ENCODE measurements at regions not wholly inside any gene's neighbourhood (a gene's known extent, or its start where the extent isn't known, plus 50 kb on each side); places are given as distances from the start of the nearest gene placed in this dataset.

DNA sequence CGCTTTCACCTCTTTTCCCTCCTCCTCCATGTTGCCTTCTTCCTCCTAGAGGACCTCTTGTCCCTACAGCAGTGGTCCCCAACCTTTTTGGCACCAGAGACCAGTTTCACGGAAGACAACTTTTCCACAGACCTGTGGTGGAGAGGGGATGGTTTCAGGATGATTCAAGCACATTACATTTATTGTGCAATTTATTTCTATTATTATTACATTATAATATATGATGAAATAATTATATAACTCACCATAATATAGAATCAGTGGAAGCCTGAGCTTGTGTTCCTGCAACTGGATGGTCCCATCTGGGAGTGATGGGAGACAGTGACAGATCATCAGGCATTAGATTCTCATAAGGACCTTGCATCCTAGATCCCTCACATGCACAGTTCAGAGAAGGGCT is 152.2 kb upstream of the NCKAP5 start:
- no peak for ATAC-seq
- POLR2A ChIA-PET = no interaction called here

More for the DNA sequence above, 152.2 kb upstream of the NCKAP5 start:
- Histone ChIP-seq H3K79me2 (ENCODE audit: insufficient read depth, low read length) (no peaks in the 10 kb centered on the region), H3K27me3 (ENCODE audit: insufficient read depth, low read length) (no peaks in the 10 kb centered on the region), H3K27ac (ENCODE audit: low read depth, low read length) (no peak overlapping the region), H3K9me3 (ENCODE audit: control insufficient read depth in 1 of 2, insufficient read depth in 1 of 2, low read depth in 1 of 2, low read length in 2 of 2) (no peaks in the 10 kb centered on the region), H3K4me3 (replicated peaks in 1 of 2; ENCODE audit: low read depth in 1 of 2, low read length in 2 of 2) (no peak overlapping the region), H3K4me1 (ENCODE audit: control insufficient read depth in 1 of 2, insufficient read depth in 2 of 2, low read length in 2 of 2) (no peaks in the 10 kb centered on the region), H2AFZ (ENCODE audit: low read depth, low read length, poor library complexity, severe bottlenecking) (no peak overlapping the region), H4K20me1 (ENCODE audit: insufficient read depth) (no peaks in the 10 kb centered on the region), H3K9ac (ENCODE audit: low read length) (no peak overlapping the region), H3K36me3 (ENCODE audit: control insufficient read depth in 1 of 2, insufficient read depth in 2 of 2, low read length in 2 of 2) (no peaks in the 10 kb centered on the region), H3K9me2 (ENCODE audit: insufficient read depth) (no peaks in the 10 kb centered on the region), H3K4me2 (ENCODE audit: low read length) (no peak overlapping the region)
- no peak for DNase-seq (ENCODE audit: low read depth, low spot score)
- ChIA-PET CTCF (no interaction called here), RAD21 (ENCODE audit: low non-redundant PET in 1 of 2, low total read pairs in 2 of 2, uncharacterized antibody in 2 of 2, unreplicated experiment in 2 of 2) (no interaction called here)
- BruUV-seq (replicated peaks) = no TSS peak
- no peak for TF ChIP-seq YY1 (IDR thresholded peaks at IDR 0.05; ENCODE audit: extremely low read depth, insufficient replicate concordance, low read depth, low read length)
- no peak for TF ChIP-seq ZNF274 (IDR thresholded peaks at IDR 0.05; ENCODE audit: low read depth, low read length)
- no peak for TF ChIP-seq SP1 (IDR thresholded peaks at IDR 0.05; ENCODE audit: low read depth)
- TF ChIP-seq FOSL1 (IDR thresholded peaks at IDR 0.05; ENCODE audit: low read depth) = no peak
- no peak for TF ChIP-seq SRF (IDR thresholded peaks at IDR 0.05; ENCODE audit: low read depth)
- TF ChIP-seq, protein P1, sequence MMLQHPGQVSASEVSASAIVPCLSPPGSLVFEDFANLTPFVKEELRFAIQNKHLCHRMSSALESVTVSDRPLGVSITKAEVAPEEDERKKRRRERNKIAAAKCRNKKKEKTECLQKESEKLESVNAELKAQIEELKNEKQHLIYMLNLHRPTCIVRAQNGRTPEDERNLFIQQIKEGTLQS (IDR thresholded peaks at IDR 0.05) = no peak
- no peak for TF ChIP-seq EGR1 (IDR thresholded peaks at IDR 0.05; ENCODE audit: low read depth)
- no peak for TF ChIP-seq POLR2AphosphoS5 (IDR thresholded peaks at IDR 0.05; ENCODE audit: low read depth, low read length)
- no peak for TF ChIP-seq REST (IDR thresholded peaks at IDR 0.05; ENCODE audit: low read depth)
- intact Hi-C loops (cut with micrococcal nuclease) = no loop called here
